GM18520 (cell line): ENCODE measurements at regions not wholly inside any gene's neighbourhood (a gene's known extent, or its start where the extent isn't known, plus 50 kb on each side); places are given as distances from the start of the nearest gene placed in this dataset.

Experiments used
- ATAC-seq: cut with Tn5 transposase; IDR thresholded peaks from one replicate; pipeline ENCODE4 v1.9.1; 2021; ENCODE audit not compliant: unreplicated experiment

DNA sequence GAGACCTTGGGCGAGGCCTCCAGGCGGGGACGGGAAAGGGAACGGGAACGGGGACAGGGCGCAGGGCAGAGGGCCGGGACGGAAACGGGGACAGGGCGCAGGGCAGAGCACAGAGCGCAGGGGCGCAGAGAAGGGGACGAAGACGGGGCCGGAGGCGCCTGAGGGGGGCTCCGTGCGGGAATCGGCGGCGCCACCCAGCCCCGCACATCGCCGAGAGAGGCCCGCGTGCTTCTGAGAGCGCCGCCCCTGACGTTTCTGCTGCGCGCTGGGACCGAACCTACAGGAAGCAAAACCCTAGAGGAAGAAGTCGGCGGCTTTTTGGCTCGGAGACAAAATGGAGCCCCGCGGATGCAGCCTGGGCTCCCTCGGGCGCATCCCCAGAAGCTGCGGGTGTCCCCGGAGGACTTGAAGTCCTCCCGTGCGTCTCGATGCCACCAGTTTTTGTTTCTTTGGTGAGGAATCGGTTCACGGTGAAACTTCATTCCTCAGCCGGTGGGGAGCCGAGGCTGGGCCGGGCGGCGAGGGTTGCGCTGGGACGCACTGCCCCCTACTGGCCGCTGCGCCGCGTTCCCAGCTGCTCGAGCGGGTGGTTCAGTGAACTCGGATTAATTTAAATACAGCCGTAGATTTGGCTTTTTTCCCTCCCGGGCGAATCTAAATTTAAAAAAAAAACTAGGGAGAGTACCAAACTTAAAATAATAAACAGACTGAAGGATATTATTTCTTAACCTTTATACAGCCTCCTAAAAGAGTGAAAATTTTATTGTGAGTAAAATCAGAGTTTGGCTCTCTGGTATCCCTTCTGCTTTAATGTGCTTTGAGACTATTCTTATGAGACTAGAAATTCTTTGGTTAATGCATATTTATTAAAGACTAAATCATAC is 350.0 kb upstream of the ARGLU1 start:
- ATAC-seq, result peak; percentile 89

DNA sequence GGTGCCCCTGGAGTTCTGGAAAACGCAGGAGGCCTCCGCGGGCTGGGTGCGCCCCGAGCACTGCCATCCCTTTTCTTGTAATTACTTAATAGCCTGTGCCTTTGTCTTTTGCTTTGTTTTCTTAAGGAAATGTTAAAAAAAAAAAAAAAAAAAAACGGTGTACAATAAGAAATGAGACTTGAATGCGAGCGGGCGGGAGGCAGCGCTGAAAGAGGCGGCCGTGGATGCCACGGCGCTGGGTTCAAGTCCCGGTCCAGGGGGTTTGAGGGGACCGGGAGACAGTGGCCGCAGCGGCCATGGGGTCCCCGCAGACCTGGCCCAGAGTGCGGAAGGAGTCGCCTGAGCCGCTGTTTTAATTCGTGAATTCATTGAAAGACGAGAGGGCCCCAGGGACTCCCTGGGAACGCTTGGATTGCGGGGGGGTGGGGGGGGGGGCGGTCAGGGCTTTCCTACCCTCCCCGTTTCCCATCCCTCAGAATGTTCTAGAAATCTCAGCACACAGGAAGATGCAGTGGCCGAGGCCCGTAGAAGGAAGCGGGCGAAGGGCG is 349.2 kb upstream of the ARGLU1 start:
- ATAC-seq, result no peak

DNA sequence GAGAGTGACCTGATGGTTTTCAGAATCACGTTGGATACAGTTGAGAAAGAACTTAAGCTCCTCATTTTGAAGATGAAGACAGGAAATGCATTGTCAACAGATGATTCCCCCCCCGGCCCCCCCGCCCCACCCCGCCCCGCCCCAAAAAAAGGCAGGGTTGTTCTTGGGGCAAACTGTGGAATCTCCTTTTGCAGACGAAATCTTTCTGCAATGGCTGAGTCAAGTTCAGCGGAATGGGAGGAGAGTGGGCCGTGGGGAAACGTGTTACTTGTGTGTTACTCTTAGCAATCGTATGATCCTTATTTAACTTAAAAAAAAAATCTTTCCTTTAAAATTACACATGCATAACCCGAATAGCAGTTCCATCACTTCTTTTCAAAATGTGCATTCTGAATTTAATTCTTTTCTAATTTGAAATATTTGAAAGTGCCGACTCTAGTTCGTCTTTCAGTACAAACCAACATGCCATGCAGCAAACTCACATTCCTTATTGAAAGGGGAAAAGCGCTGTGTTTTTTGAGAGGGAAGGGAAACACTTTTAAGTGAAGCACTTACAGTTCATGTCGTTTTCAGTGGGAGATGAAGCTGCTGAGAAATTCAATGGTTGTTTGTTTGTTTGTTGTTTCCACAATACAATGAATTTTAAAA is 348.5 kb upstream of the ARGLU1 start:
- no peak for ATAC-seq

DNA sequence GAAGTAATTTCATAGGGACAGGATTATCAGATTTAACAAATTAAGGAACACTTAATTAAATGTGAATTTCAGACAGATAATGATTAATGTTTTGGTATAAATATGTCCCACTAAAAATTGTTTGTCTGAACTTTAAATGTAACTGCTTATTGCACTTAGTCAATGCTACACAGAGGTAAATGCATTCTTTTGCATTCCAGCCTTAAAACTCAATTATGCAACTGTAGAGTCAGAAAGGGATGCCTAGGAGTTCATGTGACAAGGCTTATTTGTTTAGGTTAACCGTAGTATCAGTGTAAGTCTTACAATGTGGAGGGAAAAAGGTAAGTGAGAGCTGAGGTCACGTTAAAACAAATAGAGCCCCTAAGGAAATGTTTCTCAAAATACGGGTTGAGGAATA is 347.2 kb upstream of the ARGLU1 start:
- ATAC-seq, result no peak

DNA sequence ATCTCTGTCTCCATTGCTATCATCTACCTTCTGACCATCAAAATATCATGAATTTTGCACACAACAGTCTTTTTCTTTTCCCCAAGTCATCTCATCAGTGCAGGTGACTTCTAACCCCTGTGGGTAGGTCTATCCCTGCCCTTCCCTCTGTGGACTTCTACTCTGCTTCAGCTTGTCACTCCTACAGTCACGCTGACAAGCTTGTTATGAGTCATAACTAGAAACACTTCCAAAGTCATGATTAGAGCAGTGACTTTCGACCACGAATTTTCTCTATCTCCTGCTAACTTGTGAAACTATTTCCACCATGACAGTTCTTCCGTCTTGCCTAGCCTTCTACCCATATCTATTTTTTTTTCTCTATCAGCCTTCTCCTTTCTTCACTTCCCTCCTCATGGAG is 343.7 kb upstream of the ARGLU1 start:
- no peak for ATAC-seq

GRCh38 chr13:106911020-106911419 is 343.1 kb upstream of the ARGLU1 start:
- ATAC-seq, result no peak

DNA sequence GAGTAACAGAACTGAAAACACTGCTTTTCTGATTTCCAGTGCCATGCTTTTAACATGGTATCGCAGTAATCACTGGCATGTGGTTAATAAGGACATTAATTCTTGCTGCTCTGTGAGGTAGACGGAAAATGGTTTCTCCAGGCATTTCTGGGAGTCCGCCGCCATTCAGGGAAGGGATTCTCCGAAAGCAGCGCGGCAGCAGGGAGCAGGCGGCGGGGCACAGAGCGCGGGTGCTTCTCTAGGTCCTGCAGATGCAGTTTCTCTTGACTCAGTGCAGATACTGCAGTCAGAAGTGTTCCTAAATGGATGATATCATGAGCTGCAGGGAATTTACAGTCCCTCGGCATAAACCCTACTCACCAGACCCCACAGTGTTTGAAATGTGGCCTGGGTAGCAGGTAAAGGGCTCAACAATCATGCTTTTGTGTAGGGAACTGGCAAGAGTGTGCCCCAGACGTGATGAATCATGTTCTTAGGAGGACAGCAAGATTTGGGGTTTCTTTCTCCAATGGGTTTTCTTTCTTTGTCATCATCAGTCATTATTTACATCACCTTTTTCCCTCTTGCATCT is 338.6 kb upstream of the ARGLU1 start:
- ATAC-seq, result no peak

DNA sequence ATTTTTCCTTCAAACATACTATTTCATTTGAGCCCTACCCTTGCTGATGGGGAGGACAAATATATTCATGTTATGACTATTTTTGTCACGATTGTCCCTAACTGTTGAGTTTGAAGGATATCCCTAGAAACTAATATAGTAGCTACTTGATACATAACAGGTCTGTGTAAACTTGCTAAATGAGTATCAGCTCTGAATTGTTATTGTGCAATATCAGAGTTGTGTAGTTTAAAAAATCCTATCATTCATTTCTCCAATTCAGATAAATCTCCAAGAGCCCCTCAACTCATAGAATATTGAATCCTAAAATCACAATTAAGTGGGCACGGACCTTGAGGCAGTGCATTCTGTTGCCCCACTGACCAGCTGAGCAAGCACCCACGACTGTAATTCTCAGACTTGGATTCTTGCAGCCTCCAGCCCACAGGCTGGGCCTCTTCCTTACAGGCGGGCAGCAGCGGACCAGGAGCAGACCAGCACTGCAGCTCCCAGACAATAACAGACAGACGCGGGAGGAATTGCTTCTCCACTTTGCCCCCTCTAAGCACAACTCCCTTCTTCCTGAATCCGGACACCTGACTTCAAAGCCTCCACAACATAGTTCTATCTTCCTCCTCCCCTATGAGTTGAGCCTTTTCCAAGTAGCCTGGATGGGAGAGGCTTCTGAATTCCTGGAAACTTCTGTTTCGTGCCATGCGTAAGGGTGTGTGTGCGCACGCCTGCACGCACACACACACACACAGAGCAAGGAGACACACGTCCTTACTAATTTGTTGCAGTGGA is 337.6 kb upstream of the ARGLU1 start:
- no peak for ATAC-seq

GRCh38 chr13:106899442-106899841 is 331.5 kb upstream of the ARGLU1 start:
- no peak for ATAC-seq

DNA sequence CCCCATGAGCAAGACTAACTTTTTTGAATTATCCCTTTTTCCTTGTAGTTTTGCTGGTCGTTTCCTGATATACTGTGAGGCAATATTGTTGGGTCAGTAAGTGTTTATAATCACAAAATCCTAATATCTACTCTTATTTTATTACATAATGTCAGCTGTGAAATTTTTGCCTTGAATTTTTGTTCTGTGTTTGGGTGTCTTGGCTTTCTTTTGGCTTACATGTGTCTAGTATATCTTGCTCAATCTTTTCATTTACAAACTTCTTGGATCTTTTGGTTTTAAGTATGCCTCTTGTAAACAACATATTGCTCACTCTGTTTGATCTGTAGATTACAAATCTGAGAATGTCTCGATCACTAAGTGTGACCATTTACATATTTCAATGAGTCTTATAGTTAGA is 330.3 kb upstream of the ARGLU1 start:
- ATAC-seq, result no peak

- no peak for ATAC-seq
Observed at GRCh38 chr13:106888148-106888547, 320.2 kb upstream of the ARGLU1 start.

GRCh38 chr13:106887686-106888085 is 319.7 kb upstream of the ARGLU1 start:
- ATAC-seq, result no peak

DNA sequence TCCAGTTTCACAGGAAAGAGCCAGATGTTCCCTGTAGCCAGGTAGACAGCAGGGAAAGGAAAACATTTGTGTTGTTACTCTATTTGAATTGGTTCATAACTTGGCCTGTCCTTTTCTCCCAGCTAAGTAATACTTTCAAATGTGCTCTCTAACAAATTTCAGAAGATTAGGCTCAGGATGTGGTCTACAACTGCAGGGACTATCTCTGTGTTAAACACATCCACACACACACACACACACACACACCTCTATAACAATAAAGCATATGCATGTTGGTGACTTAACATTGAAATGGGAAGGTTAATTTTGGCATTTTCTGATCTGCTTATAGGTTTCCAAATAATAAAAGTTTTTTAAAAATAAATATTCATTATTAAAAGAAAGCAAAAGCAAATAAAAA is 316.0 kb upstream of the ARGLU1 start:
- ATAC-seq, result no peak

DNA sequence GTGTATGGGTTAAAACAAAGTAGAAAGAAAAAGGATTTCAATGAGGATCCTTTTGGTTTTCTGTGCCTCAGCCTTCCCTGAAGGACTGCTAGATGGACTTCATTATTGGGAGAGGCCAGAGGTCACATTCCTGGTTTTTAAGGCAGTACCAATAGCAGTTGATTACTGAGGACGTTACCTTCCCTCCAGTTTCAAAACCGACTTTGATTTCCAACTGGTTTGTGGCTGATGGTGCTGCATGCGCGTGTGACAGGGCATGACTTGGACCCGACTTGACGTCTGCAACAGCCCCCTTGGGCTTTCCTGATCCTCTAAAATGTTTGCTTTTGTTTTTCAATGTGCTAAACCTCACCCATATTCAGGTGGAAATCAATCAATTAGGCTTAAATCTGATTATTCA is 314.3 kb upstream of the ARGLU1 start:
- ATAC-seq, result no peak

GRCh38 chr13:106879806-106880205 is 311.9 kb upstream of the ARGLU1 start:
- ATAC-seq, result no peak

DNA sequence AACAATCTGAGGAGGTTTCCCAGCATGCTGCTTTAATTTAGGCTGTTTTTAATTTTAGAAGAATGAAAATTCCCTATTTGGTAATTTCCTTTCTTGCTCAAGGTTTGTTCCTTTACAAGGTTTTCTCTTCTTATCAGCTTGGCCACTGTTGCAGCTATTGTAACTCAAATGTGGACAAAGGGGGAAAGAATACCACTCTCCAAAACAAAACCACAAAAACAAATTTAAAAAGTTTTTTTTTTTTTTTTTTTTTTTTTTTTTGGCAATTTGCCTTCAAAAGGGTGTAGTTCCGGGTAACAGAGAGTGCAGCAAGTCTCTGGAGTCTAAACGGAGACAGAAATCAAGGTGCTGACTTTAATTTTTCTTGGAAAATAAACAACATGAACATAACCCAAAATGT is 306.4 kb upstream of the ARGLU1 start:
- no peak for ATAC-seq

GRCh38 chr13:106873810-106874209 is 305.9 kb upstream of the ARGLU1 start:
- ATAC-seq, result no peak

- no peak for ATAC-seq
Observed at GRCh38 chr13:106867249-106867648, 299.3 kb upstream of the ARGLU1 start.

- ATAC-seq, result no peak
Observed at GRCh38 chr13:106865716-106866440, 297.9 kb upstream of the ARGLU1 start.

- ATAC-seq, result no peak
Observed at GRCh38 chr13:106859533-106859904, 291.6 kb upstream of the ARGLU1 start.
